ENCODE measurements at regions not wholly inside any gene's neighbourhood (a gene's known extent, or its start where the extent isn't known, plus 50 kb on each side); places are given as distances from the start of the nearest gene placed in this dataset.

- no peak for TF ChIP-seq ELK1 (IDR thresholded peaks at IDR 0.05; ENCODE audit: borderline replicate concordance, low read depth, low read length)
Observed at GRCh38 chr13:85724546-85725432, 74.4 kb downstream of the SLITRK6 start (continued).

DNA sequence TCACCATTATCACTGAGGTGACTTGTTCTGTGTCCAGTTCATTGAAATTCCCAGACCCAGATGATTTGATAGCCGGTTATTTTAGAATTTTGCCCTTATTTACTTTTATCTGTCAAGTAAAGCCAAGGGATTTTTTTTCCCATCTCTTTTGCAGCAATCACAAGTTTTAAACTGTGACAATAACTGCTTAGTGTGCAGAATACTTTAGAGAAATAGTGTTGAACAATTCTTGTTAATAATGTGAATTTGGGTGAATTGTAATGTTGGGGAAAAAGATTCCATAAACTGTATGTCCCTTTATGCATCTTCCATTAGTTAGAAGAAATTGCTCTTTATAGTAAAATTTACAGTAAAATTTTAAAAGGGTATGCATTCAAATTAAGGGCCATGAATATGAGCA, 79.5 kb downstream of the SLITRK6 start:
- POLR2A ChIA-PET (ENCODE audit: unreplicated experiment): no interaction called here
- H2AK9ac ChIP-seq (replicated peaks; ENCODE audit: low read depth, low read length, poor library complexity): no peak overlapping the region
- H3K9ac ChIP-seq (ENCODE audit: low read depth, low read length): no peak overlapping the region
- in situ Hi-C loops (cut with MboI; ENCODE audit: low sequenced_read_pairs) (no loop called here), intact Hi-C loops (cut with micrococcal nuclease) (no loop called here), dilution Hi-C loops (cut with HindIII; ENCODE audit: low sequenced_read_pairs, unreplicated experiment) (no loop called here)
- H4K91ac ChIP-seq (ENCODE audit: insufficient read depth, low read depth, low read length): no peak overlapping the region
- no peak overlapping the region for H3K23ac ChIP-seq (ENCODE audit: low read depth, low read length)
- H3K27me3 ChIP-seq (ENCODE audit: control insufficient read depth, insufficient read depth, low read length): no peaks in the 10 kb centered on the region
- H3K36me3 ChIP-seq (ENCODE audit: control insufficient read depth, insufficient read depth, low read length): no peaks in the 10 kb centered on the region
- BruUV-seq (replicated peaks): no TSS peak
- no peak overlapping the region for H3K4me3 ChIP-seq (ENCODE audit: insufficient read depth, low read depth, low read length)
- CTCF ChIA-PET: no interaction called here
- no peak overlapping the region for H3K27ac ChIP-seq (ENCODE audit: insufficient read depth, low read length)
- H2BK20ac ChIP-seq (ENCODE audit: low read depth, low read length): no peak overlapping the region
- H4K5ac ChIP-seq (ENCODE audit: low read depth, low read length): no peak overlapping the region
- H3K9me1 ChIP-seq (ENCODE audit: insufficient read depth, low read length): no peaks in the 10 kb centered on the region
- H2AK5ac ChIP-seq (ENCODE audit: low read depth, low read length): no peak overlapping the region
- no peak overlapping the region for H3K4me2 ChIP-seq (ENCODE audit: low read depth, low read length)
- no CpG with 5 or more reads among the region's 1 CpG for WGBS, 2 experiments (ENCODE audit: extremely low coverage in 2 of 2, insufficient read length in 1 of 2)
- no peak overlapping the region for H3K18ac ChIP-seq (ENCODE audit: low read depth, low read length)
- H2BK15ac ChIP-seq (ENCODE audit: low read depth, low read length): no peak overlapping the region
- no peak overlapping the region for H2AFZ ChIP-seq (replicated peaks; ENCODE audit: low read length, poor library complexity)
- H4K8ac ChIP-seq (ENCODE audit: low read depth in 2 of 2, low read length in 2 of 2): no peak overlapping the region
- no peaks in the 10 kb centered on the region for H3K79me1 ChIP-seq (ENCODE audit: low read depth in 1 of 2, low read length in 2 of 2)
- H3K9me3 ChIP-seq (ENCODE audit: control insufficient read depth, insufficient read depth, low read length): no peaks in the 10 kb centered on the region
- DNase-seq (no peak), ATAC-seq (ENCODE audit: low read depth) (no peak)
- H3K4ac ChIP-seq (ENCODE audit: low read depth, low read length): no peak overlapping the region
- TF ChIP-seq MAFK (IDR thresholded peaks at IDR 0.05; ENCODE audit: low read depth, low read length) (peak; percentile 64), MXI1 (IDR thresholded peaks at IDR 0.05; ENCODE audit: borderline replicate concordance, low read depth, low read length) (no peak), CEBPB (IDR thresholded peaks at IDR 0.05; ENCODE audit: low read depth, low read length) (no peak)
- H3K14ac ChIP-seq (replicated peaks; ENCODE audit: low read depth, low read length): no peak overlapping the region
- H2BK120ac ChIP-seq (ENCODE audit: low read depth, low read length): no peak overlapping the region
- H3K56ac ChIP-seq (ENCODE audit: extremely low read depth, insufficient read depth, low read length): no peak overlapping the region
- H3K4me1 ChIP-seq (ENCODE audit: control insufficient read depth, insufficient read depth, low read length): peaks cover 5% of the 10 kb centered on the region; the same call in 1 of the 2 replicates
- no peaks in the 10 kb centered on the region for H4K20me1 ChIP-seq (ENCODE audit: insufficient read depth, low read length)
- no peak overlapping the region for H2BK5ac ChIP-seq (ENCODE audit: low read depth, low read length, poor library complexity, severe bottlenecking)

All from IMR-90 (cell line).